ENCODE measurements at regions not wholly inside any gene's neighbourhood (a gene's known extent, or its start where the extent isn't known, plus 50 kb on each side); places are given as distances from the start of the nearest gene placed in this dataset.

- ChIA-PET RAD21 (ENCODE audit: unreplicated experiment) (no interaction called here), SMC1A (ENCODE audit: uncharacterized antibody, unreplicated experiment) (interaction anchor here (1.2 kb wide), 1 partner anchor 45 kb away, joined by 5 read pairs; no protein-coding TSS in a partner anchor), POLR2A (no interaction called here), CTCF (no interaction called here)
- DNase-seq (ENCODE audit: low read depth, low spot score) (no peak), ATAC-seq (no peak), FAIRE-seq (no peak)
- no peaks in the 10 kb centered on the region for H3K4me1 ChIP-seq (ENCODE audit: control insufficient read depth, insufficient read depth, low read length)
- H2AFZ ChIP-seq (ENCODE audit: control insufficient read depth, low read depth, low read length): no peak overlapping the region
- H3K9ac ChIP-seq (ENCODE audit: control insufficient read depth, insufficient read depth, low read length): no peak overlapping the region
- H3K4me3 ChIP-seq: no peak overlapping the region
- no peak overlapping the region for H3K27ac ChIP-seq (ENCODE audit: control insufficient read depth, insufficient read depth)
- no peak overlapping the region for H3K4me2 ChIP-seq (ENCODE audit: control insufficient read depth, insufficient read depth)
- H4K20me1 ChIP-seq (ENCODE audit: control insufficient read depth, insufficient read depth): no peaks in the 10 kb centered on the region
- TF ChIP-seq ETV6 (conservative IDR thresholded peaks at IDR 0.05 in 1 of 2, IDR thresholded peaks at IDR 0.05 in 1 of 2; ENCODE audit: borderline replicate concordance in 1 of 2, low read depth in 1 of 2) (no peak), SIX5 (IDR thresholded peaks at IDR 0.05; ENCODE audit: low read depth, low read length, severe bottlenecking) (no peak), SP1 (IDR thresholded peaks at IDR 0.05; ENCODE audit: low read depth, low read length) (no peak), POU2F2 (IDR thresholded peaks at IDR 0.05; ENCODE audit: borderline replicate concordance, low read depth, low read length) (no peak), DPF2 (IDR thresholded peaks at IDR 0.05) (no peak), PAX8 (IDR thresholded peaks at IDR 0.05) (no peak), NBN (IDR thresholded peaks at IDR 0.05) (no peak), SRF (IDR thresholded peaks at IDR 0.05; ENCODE audit: low read depth in 2 of 2, low read length in 2 of 2) (no peak), ZNF24 (IDR thresholded peaks at IDR 0.05) (no peak), ESRRA (IDR thresholded peaks at IDR 0.05; ENCODE audit: low read length) (no peak), RBBP5 (conservative IDR thresholded peaks at IDR 0.05) (no peak), CBFB (IDR thresholded peaks at IDR 0.05; ENCODE audit: low read depth) (no peak), NFYB (IDR thresholded peaks at IDR 0.05; ENCODE audit: insufficient read depth, low read depth, low read length) (no peak), HCFC1 (IDR thresholded peaks at IDR 0.05; ENCODE audit: low read length) (no peak), JUNB (IDR thresholded peaks at IDR 0.05) (no peak)
- intact Hi-C loops (cut with micrococcal nuclease; ENCODE audit: unreplicated experiment) (no loop called here), in situ Hi-C loops (cut with MboI) (no loop called here)
- BruUV-seq (replicated peaks): no TSS peak
- H3K36me3 ChIP-seq (ENCODE audit: control insufficient read depth in 2 of 2, insufficient read depth in 2 of 2, low read length in 1 of 2): no peaks in the 10 kb centered on the region
- H3K27me3 ChIP-seq (replicated peaks in 1 of 2; ENCODE audit: control insufficient read depth in 2 of 2, insufficient read depth in 2 of 2, low read length in 1 of 2): no peaks in the 10 kb centered on the region
- 0% methylated on average over 1 of the region's 1 CpG for WGBS (ENCODE audit: insufficient coverage, insufficient replicate concordance, low lambda C conversion rate, missing lambda C conversion rate)
- H3K79me2 ChIP-seq (ENCODE audit: control insufficient read depth, insufficient read depth, low read length): no peaks in the 10 kb centered on the region
- no peaks in the 10 kb centered on the region for H3K9me3 ChIP-seq (replicated peaks; ENCODE audit: control insufficient read depth, insufficient read depth, low read length)
Measured at GRCh38 chr13:61500176-61500575, 84.5 kb upstream of the PCDH20 start.
